ENCODE measurements at regions not wholly inside any gene's neighbourhood (a gene's known extent, or its start where the extent isn't known, plus 50 kb on each side); places are given as distances from the start of the nearest gene placed in this dataset.
A peak's percentile ranks its signal among the peaks of the same experiment; 100 is the strongest.

GRCh38 chr13:50676602-50677001 lies 166.9 kb downstream of the DLEU7 start:
- intact Hi-C loops (cut with DNase I, micrococcal nuclease), result no loop called here
- Mint-ChIP-seq H3K27me3 (no peaks in the 10 kb centered on the region), H3K4me3 (no peak overlapping the region), H3K27ac (no peak overlapping the region), H3K9me3 (ENCODE audit: low read depth) (no peaks in the 10 kb centered on the region), H3K36me3 (ENCODE audit: low read depth) (no peaks in the 10 kb centered on the region), H3K4me1 (no peaks in the 10 kb centered on the region)
- POLR2A ChIA-PET, result no interaction called here
- CTCF ChIA-PET, result interaction anchor here (0.7 kb wide), 1 partner anchor 651 kb away, joined by 3 read pairs; no protein-coding TSS in a partner anchor
- DNase-seq (no peak), ATAC-seq (peak; percentile 9)

DNA sequence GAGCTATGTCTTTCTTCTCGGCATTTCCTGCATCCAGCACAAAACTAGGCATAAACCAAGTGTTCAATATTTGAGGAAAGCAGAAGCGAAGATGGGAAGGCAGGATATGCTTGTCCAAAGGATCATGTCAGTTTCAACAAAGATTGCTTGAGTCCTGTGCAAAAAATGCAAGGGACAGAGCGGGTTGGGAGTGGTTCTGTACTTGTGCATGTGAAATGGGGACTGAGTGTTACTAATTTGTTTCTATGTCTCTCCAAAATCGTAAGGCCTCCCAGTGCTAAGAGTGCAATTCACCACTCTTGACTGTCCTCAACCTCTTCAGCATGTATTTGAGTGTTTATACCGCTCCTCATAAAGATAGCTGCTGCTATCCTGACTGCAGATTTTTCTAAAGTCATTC lies 166.2 kb downstream of the DLEU7 start:
- CTCF ChIA-PET, result no interaction called here

GRCh38 chr13:50677687-50678463 lies 165.6 kb downstream of the DLEU7 start:
- POLR2A ChIA-PET, result no interaction called here
- H3K4me1 Mint-ChIP-seq, result no peaks in the 10 kb centered on the region
- no peak for ATAC-seq
- H3K36me3 Mint-ChIP-seq (ENCODE audit: low read depth), result no peaks in the 10 kb centered on the region
- no peaks in the 10 kb centered on the region for H3K9me3 Mint-ChIP-seq (ENCODE audit: low read depth)
- intact Hi-C loops (cut with DNase I, micrococcal nuclease), result no loop called here
- CTCF ChIA-PET, result no interaction called here
- no peaks in the 10 kb centered on the region for H3K27me3 Mint-ChIP-seq
- no peak overlapping the region for H3K4me3 Mint-ChIP-seq
- DNase-seq, result no peak
- H3K27ac Mint-ChIP-seq, result no peak overlapping the region

More for the DNA sequence above, 166.2 kb downstream of the DLEU7 start:
- Mint-ChIP-seq H3K36me3 (ENCODE audit: low read depth) (no peaks in the 10 kb centered on the region), H3K4me1 (no peaks in the 10 kb centered on the region), H3K4me3 (no peak overlapping the region), H3K9me3 (ENCODE audit: low read depth) (no peaks in the 10 kb centered on the region), H3K27me3 (no peaks in the 10 kb centered on the region), H3K27ac (no peak overlapping the region)
- ATAC-seq (no peak), DNase-seq (no peak)
- intact Hi-C loops (cut with DNase I, micrococcal nuclease), result no loop called here
- POLR2A ChIA-PET, result no interaction called here

DNA sequence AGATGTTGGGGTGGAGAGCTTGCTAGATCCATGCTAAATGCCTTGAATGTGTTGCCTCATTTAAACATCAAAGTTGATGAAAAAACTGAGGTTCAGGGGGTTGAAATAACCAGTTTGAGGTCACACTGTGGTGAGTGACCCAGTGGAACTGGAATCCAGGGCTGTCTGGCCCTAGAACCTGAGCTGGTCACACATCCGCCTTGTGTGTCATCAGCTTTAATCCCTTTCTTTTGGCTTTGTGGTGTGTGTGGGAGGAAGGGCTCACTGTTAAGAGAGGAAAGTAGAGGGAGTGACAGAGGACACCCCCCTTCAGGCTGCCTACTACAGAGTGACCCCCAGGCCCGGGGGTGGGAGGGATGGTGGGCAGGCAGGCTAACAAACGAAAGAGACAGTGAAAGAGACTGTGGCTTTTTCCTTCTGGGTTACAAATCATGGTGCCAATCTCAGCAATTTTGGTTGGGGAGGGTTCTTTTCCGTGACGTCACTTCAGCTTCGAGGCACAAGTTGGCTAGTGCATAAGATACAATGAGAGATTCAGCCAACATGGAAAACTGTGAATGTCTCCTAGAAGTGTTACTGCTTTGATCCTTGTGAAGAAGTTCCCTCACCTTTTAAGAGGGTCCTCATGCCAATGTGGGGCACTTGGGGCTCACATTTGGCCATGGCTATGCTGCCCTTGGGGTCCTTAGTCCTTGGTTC lies 164.9 kb downstream of the DLEU7 start:
- no peak for ATAC-seq
- POLR2A ChIA-PET, result no interaction called here
- no peaks in the 10 kb centered on the region for H3K4me1 Mint-ChIP-seq
- H3K27ac Mint-ChIP-seq, result no peak overlapping the region
- CTCF ChIA-PET, result no interaction called here
- no peak overlapping the region for H3K4me3 Mint-ChIP-seq
- intact Hi-C loops (cut with DNase I, micrococcal nuclease), result no loop called here
- H3K36me3 Mint-ChIP-seq (ENCODE audit: low read depth), result no peaks in the 10 kb centered on the region
- no peaks in the 10 kb centered on the region for H3K9me3 Mint-ChIP-seq (ENCODE audit: low read depth)
- no peak for DNase-seq
- H3K27me3 Mint-ChIP-seq, result no peaks in the 10 kb centered on the region

DNA sequence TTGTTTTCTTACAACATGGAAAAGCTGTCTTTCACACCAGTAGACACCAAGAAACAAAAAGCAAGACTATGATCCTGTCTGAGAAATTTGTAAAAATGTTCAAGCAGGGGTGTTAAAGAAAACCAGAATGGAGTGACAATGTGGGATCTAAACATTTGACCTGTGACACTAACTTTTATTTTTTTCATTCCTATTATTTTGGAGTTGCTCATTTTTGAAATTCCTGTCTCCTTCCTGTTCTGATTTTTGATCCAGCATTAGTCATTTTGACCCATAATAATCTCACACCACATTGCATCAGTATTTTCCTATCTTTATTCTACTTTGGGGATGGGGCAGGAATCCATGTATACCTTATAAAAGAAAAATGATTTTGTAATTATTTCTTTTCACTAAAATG lies 164.2 kb downstream of the DLEU7 start:
- ATAC-seq (no peak), DNase-seq (no peak)
- Mint-ChIP-seq H3K27me3 (no peaks in the 10 kb centered on the region), H3K9me3 (ENCODE audit: low read depth) (no peaks in the 10 kb centered on the region), H3K36me3 (ENCODE audit: low read depth) (no peaks in the 10 kb centered on the region), H3K4me3 (no peak overlapping the region), H3K27ac (no peak overlapping the region), H3K4me1 (no peaks in the 10 kb centered on the region)
- ChIA-PET POLR2A (no interaction called here), CTCF (no interaction called here)
- intact Hi-C loops (cut with DNase I, micrococcal nuclease), result no loop called here

DNA sequence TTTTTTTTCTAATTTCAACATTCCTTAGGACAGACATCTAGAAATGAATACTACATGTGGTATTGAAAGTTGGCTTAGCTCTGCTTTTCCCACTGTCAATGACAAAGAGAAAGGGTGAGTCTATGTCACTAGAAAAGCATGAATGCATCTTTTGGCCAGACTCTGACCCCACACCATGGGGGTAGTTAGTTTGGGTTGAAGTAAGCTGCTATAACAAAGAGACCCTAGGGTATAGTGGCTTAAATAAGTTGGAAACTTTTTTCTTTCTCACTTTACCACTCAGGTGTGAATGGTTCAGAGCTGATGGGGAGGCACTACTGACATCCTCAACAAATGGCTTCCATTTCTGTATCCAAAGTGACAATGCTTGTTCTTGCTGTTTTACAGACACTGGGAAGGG lies 161.5 kb downstream of the DLEU7 start:
- Mint-ChIP-seq H3K27ac (no peak overlapping the region), H3K9me3 (ENCODE audit: low read depth) (no peaks in the 10 kb centered on the region), H3K4me3 (no peak overlapping the region), H3K4me1 (peaks cover 10% of the 10 kb centered on the region), H3K27me3 (no peaks in the 10 kb centered on the region), H3K36me3 (ENCODE audit: low read depth) (no peaks in the 10 kb centered on the region)
- POLR2A ChIA-PET, result no interaction called here
- intact Hi-C loops (cut with DNase I, micrococcal nuclease), result no loop called here
- CTCF ChIA-PET, result interaction anchor here (0.5 to 0.6 kb wide), 2 partner anchors 19 to 22 kb away, joined by 3 read pairs; no protein-coding TSS in a partner anchor
- ATAC-seq, result no peak
- no peak for DNase-seq

DNA sequence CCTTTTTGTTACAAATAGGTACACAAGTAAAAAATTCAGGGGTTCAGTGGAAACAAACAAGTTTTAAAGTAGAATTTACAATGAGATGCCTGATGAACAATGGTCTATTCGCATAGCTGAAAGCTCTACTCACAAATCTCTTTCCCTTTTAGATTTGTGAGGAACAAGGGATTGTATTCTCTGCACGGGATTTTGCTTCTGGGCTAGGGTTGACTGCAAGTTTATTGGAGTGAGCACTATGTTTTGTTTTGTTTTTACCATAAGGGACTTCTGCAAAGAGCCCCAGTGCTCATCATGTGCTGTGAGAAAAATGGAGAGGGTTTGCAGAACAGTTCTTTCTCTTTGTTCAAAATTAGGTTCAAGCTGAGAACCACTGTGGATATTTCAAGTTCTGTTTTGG lies 160.5 kb downstream of the DLEU7 start:
- no peaks in the 10 kb centered on the region for H3K27me3 Mint-ChIP-seq
- no peaks in the 10 kb centered on the region for H3K36me3 Mint-ChIP-seq (ENCODE audit: low read depth)
- H3K9me3 Mint-ChIP-seq (ENCODE audit: low read depth), result no peaks in the 10 kb centered on the region
- POLR2A ChIA-PET, result no interaction called here
- H3K4me3 Mint-ChIP-seq, result no peak overlapping the region
- ATAC-seq (no peak), DNase-seq (no peak)
- no peak overlapping the region for H3K27ac Mint-ChIP-seq
- CTCF ChIA-PET, result no interaction called here
- peaks cover 10% of the 10 kb centered on the region for H3K4me1 Mint-ChIP-seq
- intact Hi-C loops (cut with DNase I, micrococcal nuclease), result no loop called here

DNA sequence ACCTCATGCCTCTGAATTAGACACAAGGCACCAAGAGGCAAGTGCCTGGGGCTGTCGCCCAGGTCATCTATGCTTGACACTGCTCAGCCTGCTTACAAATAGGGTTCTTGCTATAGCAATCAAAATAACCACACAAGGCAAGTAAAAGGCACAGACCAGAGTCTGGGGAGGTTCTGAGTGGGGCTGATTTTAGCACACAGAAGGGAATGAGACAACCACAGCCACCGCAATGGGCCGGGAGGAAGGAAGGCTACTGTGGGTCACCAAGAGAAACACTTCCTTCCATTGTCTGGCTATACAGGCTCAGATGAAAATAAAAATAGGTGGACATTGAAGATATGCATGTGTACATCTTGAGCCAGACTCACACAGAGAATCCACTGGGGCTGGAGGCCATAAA lies 159.1 kb downstream of the DLEU7 start:
- ATAC-seq, result no peak
- H3K27ac Mint-ChIP-seq, result no peak overlapping the region

GRCh38 chr13:50685491-50685890 lies 158.0 kb downstream of the DLEU7 start:
- Mint-ChIP-seq H3K4me1 (peaks cover 10% of the 10 kb centered on the region), H3K27ac (no peak overlapping the region), H3K36me3 (ENCODE audit: low read depth) (no peaks in the 10 kb centered on the region), H3K9me3 (ENCODE audit: low read depth) (no peaks in the 10 kb centered on the region), H3K27me3 (no peaks in the 10 kb centered on the region), H3K4me3 (no peak overlapping the region)
- ChIA-PET POLR2A (no interaction called here), CTCF (interaction anchor here (0.7 to 0.9 kb wide), 2 partner anchors 121 to 166 kb away, joined by 3 to 4 read pairs; no protein-coding TSS in a partner anchor)
- ATAC-seq (no peak), DNase-seq (no peak)
- intact Hi-C loops (cut with DNase I, micrococcal nuclease), result no loop called here

More for the DNA sequence above, 159.1 kb downstream of the DLEU7 start:
- DNase-seq, result no peak
- ChIA-PET POLR2A (no interaction called here), CTCF (no interaction called here)
- Mint-ChIP-seq H3K9me3 (ENCODE audit: low read depth) (no peaks in the 10 kb centered on the region), H3K27me3 (no peaks in the 10 kb centered on the region), H3K36me3 (ENCODE audit: low read depth) (no peaks in the 10 kb centered on the region), H3K4me3 (no peak overlapping the region), H3K4me1 (peaks cover 10% of the 10 kb centered on the region)
- intact Hi-C loops (cut with DNase I, micrococcal nuclease), result no loop called here

- ATAC-seq (no peak), DNase-seq (no peak)
- intact Hi-C loops (cut with DNase I, micrococcal nuclease), result no loop called here
- H3K27me3 Mint-ChIP-seq, result no peaks in the 10 kb centered on the region
- ChIA-PET CTCF (interaction anchor here (0.7 to 1.0 kb wide), 3 partner anchors 120 to 709 kb away, joined by 3 to 4 read pairs (median 3); no protein-coding TSS in a partner anchor), POLR2A (no interaction called here)
- H3K36me3 Mint-ChIP-seq (ENCODE audit: low read depth), result no peaks in the 10 kb centered on the region
- no peak overlapping the region for H3K27ac Mint-ChIP-seq
- no peaks in the 10 kb centered on the region for H3K9me3 Mint-ChIP-seq (ENCODE audit: low read depth)
- no peak overlapping the region for H3K4me3 Mint-ChIP-seq
- H3K4me1 Mint-ChIP-seq, result peaks cover 10% of the 10 kb centered on the region
Measured at GRCh38 chr13:50685956-50686355, 157.5 kb downstream of the DLEU7 start.

DNA sequence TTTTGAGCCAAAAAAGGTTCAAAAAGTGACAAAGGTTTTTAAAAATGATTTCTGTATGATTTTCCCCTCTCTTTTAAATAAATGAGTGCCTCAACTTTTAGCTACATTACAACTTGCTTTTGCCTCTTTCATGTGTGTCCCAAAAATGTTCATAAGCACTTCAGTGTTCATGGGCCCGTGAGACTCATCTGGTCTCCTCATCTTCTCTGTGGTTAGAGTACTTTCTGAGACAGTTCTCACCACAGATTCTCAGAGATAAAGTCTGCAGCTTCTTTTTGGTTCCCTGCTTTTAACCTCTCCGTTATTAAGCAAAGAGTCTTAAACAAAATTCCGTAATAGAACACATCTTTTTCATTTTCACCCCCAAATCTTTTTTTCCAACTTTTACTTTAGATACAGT lies 156.9 kb downstream of the DLEU7 start:
- Mint-ChIP-seq H3K9me3 (ENCODE audit: low read depth) (no peaks in the 10 kb centered on the region), H3K4me1 (peaks cover 10% of the 10 kb centered on the region), H3K4me3 (no peak overlapping the region), H3K27ac (no peak overlapping the region), H3K27me3 (no peaks in the 10 kb centered on the region), H3K36me3 (ENCODE audit: low read depth) (no peaks in the 10 kb centered on the region)
- DNase-seq, result no peak
- ChIA-PET CTCF (interaction anchor here (1.0 kb wide), 1 partner anchor 709 kb away, joined by 3 read pairs; no protein-coding TSS in a partner anchor), POLR2A (no interaction called here)
- ATAC-seq, result no peak
- intact Hi-C loops (cut with DNase I, micrococcal nuclease), result no loop called here

GRCh38 chr13:50687545-50687944 lies 155.9 kb downstream of the DLEU7 start:
- ATAC-seq (no peak), DNase-seq (no peak)
- Mint-ChIP-seq H3K27ac (no peak overlapping the region), H3K27me3 (no peaks in the 10 kb centered on the region), H3K9me3 (ENCODE audit: low read depth) (no peaks in the 10 kb centered on the region), H3K4me3 (no peak overlapping the region), H3K4me1 (peaks cover 10% of the 10 kb centered on the region), H3K36me3 (ENCODE audit: low read depth) (no peaks in the 10 kb centered on the region)
- CTCF ChIA-PET, result interaction anchor here (0.5 kb wide), 1 partner anchor 24 kb away, joined by 3 read pairs; no protein-coding TSS in a partner anchor
- POLR2A ChIA-PET, result no interaction called here
- intact Hi-C loops (cut with DNase I, micrococcal nuclease), result no loop called here

All from activated CD4-positive, alpha-beta T cell treated with anti-CD3 and anti-CD28 coated beads for 36 hours (primary cell).